K562 (cell line): ENCODE measurements at regions not wholly inside any gene's neighbourhood (a gene's known extent, or its start where the extent isn't known, plus 50 kb on each side); places are given as distances from the start of the nearest gene placed in this dataset.
"Not testable (repeated sequence)": the region's sequence is repeated elsewhere in the genome, so short reads cannot be mapped to it uniquely, and the experiment has no call there.

Experiments
- ATAC-seq: fragments of 200-7000 bp; cut with Tn5 transposase; 3 replicates; pipeline ENCODE4 v1.9.1; 2020; ENCODE audit warnings: moderate library complexity
- BruUV-seq: library from RNA; stranded (reverse); fragments of 400-500 nt; replicated peaks from 2 replicates; lab custom pipeline; 2021; lab: Mats Ljungman, UMichigan
- CTCF ChIA-PET: fragments of 300-600 bp; formaldehyde crosslinking; extraction: SDS; loops from one replicate; lab custom pipeline; 2021; ENCODE audit warnings: low intra/inter-chr PET ratio; lab: Yijun Ruan, JAX
- POLR2A ChIA-PET: fragments of 300-600, 350-650 bp; sonication (Branson Sonifier 250); formaldehyde crosslinking; extraction: SDS; loops from one replicate; lab custom pipeline; 2021; ENCODE audit warnings: antibody characterized with exemption, inconsistent platforms; lab: Yijun Ruan, JAX
- DNase-seq, 4 experiments: peaks; one replicate each; pipeline versions ENCODE4 v3.0.0 to v3.0.0-alpha.2; 2011 to 2018; ENCODE audit warnings: low spot score in 3 of 4, mixed read lengths in 3 of 4; ENCODE audit errors: extremely low read depth in 1 of 4
- FAIRE-seq: peaks from 2 replicates; lab custom pipeline; 2011; peaks lifted over from hg19 to GRCh38; lab: Jason Lieb, UNC
- H2AFZ ChIP-seq: 2 replicates; pipeline ENCODE4 v1.6.0; 2011; ENCODE audit warnings: low read depth, low read length, control low read depth, inconsistent platforms
- H3K27ac ChIP-seq: fragments of 200-600 bp; 3 replicates; pipeline ENCODE4 v1.8.0; 2011; ENCODE audit warnings: low read depth, mild to moderate bottlenecking, control low read depth, inconsistent platforms, low read length, moderate library complexity, mixed read lengths; ENCODE audit errors: extremely low read depth
- H3K27me3 ChIP-seq, 2 experiments: fragments of 300-600 bp in 1 of 2; 2 replicates in 1 of 2; 3 replicates in 1 of 2; pipeline versions ENCODE4 v1.6.0 to v1.8.0; 2011; ENCODE audit warnings: inconsistent platforms in 2 of 2, low read length in 2 of 2, mild to moderate bottlenecking in 1 of 2, mixed read lengths in 1 of 2, moderate library complexity in 1 of 2; ENCODE audit not compliant: control insufficient read depth in 2 of 2, insufficient read depth in 2 of 2
- H3K36me3 ChIP-seq: fragments of 300-600 bp; 3 replicates; pipeline ENCODE4 v1.8.0; 2011; ENCODE audit warnings: mild to moderate bottlenecking, low read length, inconsistent platforms; ENCODE audit not compliant: control insufficient read depth, insufficient read depth
- H3K4me1 ChIP-seq, 2 experiments: fragments of 200-600 bp in 1 of 2; replicated peaks in 1 of 2; 2 replicates in 1 of 2; 3 replicates in 1 of 2; pipeline versions ENCODE4 v1.5.1 to v1.8.0; 2011; ENCODE audit warnings: inconsistent platforms in 2 of 2, low read length in 2 of 2, mild to moderate bottlenecking in 1 of 2, mixed read lengths in 1 of 2, moderate library complexity in 1 of 2; ENCODE audit not compliant: control insufficient read depth in 2 of 2, insufficient read depth in 2 of 2
- H3K4me2 ChIP-seq: 2 replicates; pipeline ENCODE4 v1.6.1; 2011; ENCODE audit warnings: low read length, control low read depth, inconsistent platforms, mixed read lengths; ENCODE audit not compliant: insufficient read depth
- H3K4me3 ChIP-seq: fragments of 200-600 bp; sonication (generic), shearing (Covaris generic); 2 replicates; pipeline ENCODE4 v1.5.1; 2016; ENCODE audit warnings: control low read depth, inconsistent platforms
- H3K79me2 ChIP-seq: fragments of 200-600 bp; 3 replicates; pipeline ENCODE4 v1.8.0; 2011; ENCODE audit warnings: low read length, inconsistent platforms; ENCODE audit not compliant: control insufficient read depth, insufficient read depth
- H3K9ac ChIP-seq, 2 experiments: 2 replicates each; pipeline versions ENCODE4 v1.6.0 to v1.6.1; 2011; ENCODE audit warnings: low read depth in 2 of 2, low read length in 2 of 2, control low read depth in 1 of 2, inconsistent platforms in 1 of 2, mild to moderate bottlenecking in 1 of 2, mixed read lengths in 1 of 2; ENCODE audit not compliant: insufficient read depth in 1 of 2
- H3K9me1 ChIP-seq: one replicate; pipeline ENCODE4 v1.6.0; 2011; ENCODE audit warnings: inconsistent platforms, mild to moderate bottlenecking, low read length, moderate library complexity; ENCODE audit not compliant: control insufficient read depth, insufficient read depth
- H3K9me3 ChIP-seq: replicated peaks from 2 replicates; pipeline ENCODE4 v1.5.1; 2011; ENCODE audit warnings: low read depth, low read length, inconsistent platforms; ENCODE audit not compliant: control insufficient read depth, insufficient read depth
- H4K20me1 ChIP-seq: replicated peaks from 2 replicates; pipeline ENCODE4 v1.6.1; 2011; ENCODE audit warnings: low read length, inconsistent platforms, mixed read lengths; ENCODE audit not compliant: control insufficient read depth, insufficient read depth
- WGBS: fragments of 100-300 bp; shearing (Covaris generic); methylation state at CpG from one replicate; pipeline ENCODE4 v1.1.6; 2016; ENCODE audit warnings: low coverage, mixed read lengths; ENCODE audit not compliant: insufficient coverage; ENCODE audit errors: missing lambda C conversion rate; 5-methylcytosine and 5-hydroxymethylcytosine counted together
- in situ Hi-C: fragments of 300-500 bp; cut with MboI; formaldehyde crosslinking; loops from 4 replicates; pipeline ENCODE4 v1.15.0; 2018; ENCODE audit warnings: inconsistent platforms, mixed read lengths
- intact Hi-C: fragments of 100-400 bp; cut with micrococcal nuclease; formaldehyde crosslinking; loops from 2 replicates; pipeline ENCODE4 v1.14.2; 2022

GRCh38 chr17:64716496-64716895 is 54.4 kb upstream of the SMURF2 start:
- H3K27me3 ChIP-seq, ATAC-seq, H3K36me3 ChIP-seq, H3K4me2 ChIP-seq, CTCF ChIA-PET, H3K9me1 ChIP-seq, in situ Hi-C loops, H3K79me2 ChIP-seq, H3K27ac ChIP-seq, intact Hi-C loops, H3K9me3 ChIP-seq, H3K9ac ChIP-seq, H2AFZ ChIP-seq, FAIRE-seq, DNase-seq, H3K4me3 ChIP-seq, H3K4me1 ChIP-seq, H4K20me1 ChIP-seq, BruUV-seq, POLR2A ChIA-PET: not testable (repeated sequence)
- WGBS, result 76% methylated on average over 4 of the region's 27 CpGs

GRCh38 chr17:64713786-64714185 is 51.7 kb upstream of the SMURF2 start:
- BruUV-seq, intact Hi-C loops, DNase-seq, H3K79me2 ChIP-seq, H3K9me3 ChIP-seq, H3K9me1 ChIP-seq, H3K36me3 ChIP-seq, H3K9ac ChIP-seq, H4K20me1 ChIP-seq, H3K27me3 ChIP-seq, H3K4me3 ChIP-seq, in situ Hi-C loops, CTCF ChIA-PET, H3K27ac ChIP-seq: not testable (repeated sequence)
- FAIRE-seq, result peak; percentile 42
- H3K4me2 ChIP-seq, result peak overlapping the region; percentile 18
- 13% methylated on average over 4 of the region's 7 CpGs for WGBS
- POLR2A ChIA-PET, result interaction anchor here (0.6 kb wide), 1 partner anchor 22 kb away, joined by 4 read pairs; no protein-coding TSS in a partner anchor
- H2AFZ ChIP-seq, result peak overlapping the region; percentile 88
- ATAC-seq, result peak; percentile 33; the same call in 2 of the 3 replicates
- H3K4me1 ChIP-seq, result peaks cover 8 to 12% of the 10 kb centered on the region in 2 experiments; a peak in 4 of 5 replicates

DNA sequence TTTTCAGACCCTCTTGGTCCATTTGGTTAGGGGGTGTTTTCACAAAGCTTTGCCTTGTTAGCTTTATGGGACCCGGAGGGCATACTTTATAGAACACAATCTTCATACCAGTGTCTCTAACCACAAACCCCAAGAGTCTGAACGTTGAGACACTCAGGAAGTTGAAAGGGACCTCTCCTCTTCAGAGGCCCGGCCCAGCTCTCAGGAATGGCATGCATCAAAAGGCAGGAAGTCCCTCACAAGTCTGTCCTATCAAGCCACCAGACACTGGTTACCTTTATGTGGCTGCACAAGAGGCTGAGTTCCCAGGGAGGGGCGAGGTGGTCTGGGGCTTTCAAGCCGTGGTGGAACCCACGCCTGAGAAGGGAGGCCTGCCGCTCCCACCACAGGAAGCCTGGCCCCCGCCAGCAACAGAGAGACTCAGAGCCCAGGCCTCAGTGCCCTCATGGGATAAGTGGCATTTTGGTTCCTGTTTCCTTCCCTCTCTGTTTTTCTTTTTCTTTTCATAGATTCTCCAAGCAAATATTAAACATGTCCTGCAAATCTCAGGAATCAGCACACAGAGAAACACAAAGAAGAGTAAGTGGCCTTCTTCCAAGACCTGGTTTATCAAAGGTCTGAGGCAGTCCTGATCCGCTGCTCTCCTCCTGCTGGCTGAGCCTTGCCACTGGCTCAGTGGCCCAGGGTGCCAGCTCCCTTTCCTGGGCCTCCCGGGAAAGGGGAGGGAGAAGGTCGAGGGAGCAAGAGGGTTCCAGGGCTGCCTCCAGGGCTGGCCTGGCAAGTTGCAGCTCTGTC is 50.6 kb upstream of the SMURF2 start:
- H3K9me1 ChIP-seq, DNase-seq, POLR2A ChIA-PET, H3K27me3 ChIP-seq, H3K4me3 ChIP-seq, H3K9me3 ChIP-seq, BruUV-seq, in situ Hi-C loops, intact Hi-C loops, H3K27ac ChIP-seq, H4K20me1 ChIP-seq, ATAC-seq, CTCF ChIA-PET, H3K36me3 ChIP-seq, H3K79me2 ChIP-seq, H3K4me2 ChIP-seq: not testable (repeated sequence)
- Histone ChIP-seq H2AFZ (peak overlapping the region; percentile 24; the same call in 1 of the 2 replicates), H3K4me1 (peaks cover 8 to 15% of the 10 kb centered on the region in 2 experiments; a peak in 4 of 5 replicates), H3K9ac (0 out of 4 replicates have a peak overlapping the region, but pooled peaks of 1 of the 2 experiments have one; percentile 26)
- 65% methylated on average over 8 of the region's 11 CpGs for WGBS
- FAIRE-seq, result peak; percentile 23
